Left ventricle myocardium inferior (tissue), 1 donor: ENCODE measurements at regions not wholly inside any gene's neighbourhood (a gene's known extent, or its start where the extent isn't known, plus 50 kb on each side); places are given as distances from the start of the nearest gene placed in this dataset.

Source experiments
- DNase-seq: peaks from one replicate; pipeline ENCODE4 v3.0.0-alpha.2; 2020
- H3K27ac ChIP-seq: fragments of 200-600 bp; replicated peaks from 2 replicates; pipeline ENCODE4 v1.8.0; 2021
- H3K27me3 ChIP-seq: fragments of 200-600 bp; 2 replicates; pipeline ENCODE4 v1.8.0; 2021; ENCODE audit warnings: low read depth
- H3K36me3 ChIP-seq: fragments of 200-600 bp; 2 replicates; pipeline ENCODE4 v1.8.0; 2021
- H3K4me1 ChIP-seq: fragments of 200-600 bp; 2 replicates; pipeline ENCODE4 v1.8.0; 2021
- H3K4me3 ChIP-seq: fragments of 200-600 bp; 2 replicates; pipeline ENCODE4 v1.8.0; 2021; ENCODE audit warnings: mild to moderate bottlenecking, moderate library complexity
- H3K9me3 ChIP-seq: fragments of 200-600 bp; replicated peaks from 2 replicates; pipeline ENCODE4 v1.8.0; 2021
- CTCF ChIP-seq: fragments of 200-600 bp; IDR thresholded peaks from 2 replicates; pipeline ENCODE4 v1.8.0; 2021; ENCODE audit warnings: antibody characterized with exemption, mild to moderate bottlenecking, borderline replicate concordance
- intact Hi-C: fragments of 100-400 bp; cut with micrococcal nuclease; formaldehyde crosslinking; loops from one replicate; pipeline ENCODE4 v1.11.0; 2022
- donor health status: DM: no; HTN: yes; CAD: no; lungs with severe emphysema.

- H3K4me1 ChIP-seq = no peaks in the 10 kb centered on the region
- no peak overlapping the region for H3K27ac ChIP-seq
- no peaks in the 10 kb centered on the region for H3K27me3 ChIP-seq
- H3K9me3 ChIP-seq = no peaks in the 10 kb centered on the region
- DNase-seq = no peak
- no peak for TF ChIP-seq CTCF
- intact Hi-C loops = no loop called here
- no peak overlapping the region for H3K4me3 ChIP-seq
- H3K36me3 ChIP-seq = no peaks in the 10 kb centered on the region
Observed at GRCh38 chr2:152822676-152823075, 104.3 kb downstream of the ARL6IP6 start.

- no peak overlapping the region for H3K27ac ChIP-seq
- H3K4me3 ChIP-seq = no peak overlapping the region
- H3K4me1 ChIP-seq = no peaks in the 10 kb centered on the region
- no peaks in the 10 kb centered on the region for H3K36me3 ChIP-seq
- H3K27me3 ChIP-seq = no peaks in the 10 kb centered on the region
- intact Hi-C loops = no loop called here
- DNase-seq = no peak
- no peaks in the 10 kb centered on the region for H3K9me3 ChIP-seq
- TF ChIP-seq CTCF = no peak
Observed at GRCh38 chr2:152820048-152820447, 101.6 kb downstream of the ARL6IP6 start.

DNA sequence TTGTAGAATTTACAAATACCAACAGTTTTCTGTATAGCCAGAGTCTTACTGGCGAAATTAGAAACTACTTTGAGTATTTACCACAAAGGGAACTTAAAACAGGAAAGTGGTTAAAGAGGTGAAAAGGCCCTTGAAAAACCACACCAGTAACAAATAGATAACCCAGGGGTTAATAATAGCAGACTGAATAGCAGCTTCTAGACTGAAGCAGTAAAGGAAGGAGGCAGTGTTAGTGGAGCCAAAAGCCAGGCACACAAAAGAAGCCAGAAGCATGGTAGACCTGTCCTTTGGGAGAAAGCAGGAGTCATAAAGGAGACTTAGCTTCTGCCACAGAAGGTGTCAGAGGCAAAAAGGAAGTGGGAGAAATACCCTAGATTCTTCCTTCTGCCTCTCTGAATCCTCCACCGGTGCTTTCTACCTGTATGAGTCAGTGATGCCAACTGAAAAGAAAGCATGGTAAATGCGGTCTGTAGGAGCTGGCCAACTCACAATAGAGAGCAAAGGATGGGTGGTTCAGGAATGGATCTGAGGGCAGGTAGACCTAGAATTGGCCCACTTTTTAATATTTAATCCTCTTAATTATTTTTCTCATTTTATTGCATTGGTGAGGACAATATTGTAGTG is 97.3 kb downstream of the ARL6IP6 start:
- Histone ChIP-seq H3K9me3 (peaks cover 28% of the 10 kb centered on the region), H3K27ac (no peak overlapping the region), H3K4me3 (no peak overlapping the region), H3K36me3 (no peaks in the 10 kb centered on the region), H3K4me1 (no peaks in the 10 kb centered on the region), H3K27me3 (no peaks in the 10 kb centered on the region)
- no peak for TF ChIP-seq CTCF
- DNase-seq = no peak
- intact Hi-C loops = no loop called here

GRCh38 chr2:152814475-152815030 is 96.1 kb downstream of the ARL6IP6 start:
- H3K27me3 ChIP-seq = no peaks in the 10 kb centered on the region
- no peak overlapping the region for H3K27ac ChIP-seq
- no peaks in the 10 kb centered on the region for H3K4me1 ChIP-seq
- intact Hi-C loops = no loop called here
- DNase-seq = no peak
- no peak overlapping the region for H3K4me3 ChIP-seq
- no peak for TF ChIP-seq CTCF
- H3K36me3 ChIP-seq = no peaks in the 10 kb centered on the region
- H3K9me3 ChIP-seq = peaks cover 28% of the 10 kb centered on the region

DNA sequence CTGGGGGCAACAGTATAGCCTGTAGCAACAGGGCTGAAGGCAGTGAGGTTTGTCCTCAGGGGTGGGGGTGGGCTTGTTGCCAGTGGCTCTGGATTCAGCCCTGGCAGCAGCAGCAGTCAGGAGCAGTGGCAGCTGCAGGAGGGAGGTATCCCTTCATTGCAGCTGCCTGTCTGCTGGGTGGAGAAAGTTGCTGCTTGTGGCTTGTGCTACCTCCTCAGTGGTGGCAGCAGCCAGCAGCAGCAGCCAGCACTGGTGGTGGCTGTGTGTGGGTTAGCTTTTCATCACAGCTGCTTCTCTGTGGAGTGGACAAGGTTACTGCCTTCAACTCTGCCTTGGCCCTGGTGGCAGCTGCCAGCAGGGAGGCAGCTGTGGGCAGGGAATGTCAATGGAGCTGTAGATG is 94.9 kb downstream of the ARL6IP6 start:
- H3K27ac ChIP-seq = no peak overlapping the region
- DNase-seq = no peak
- H3K9me3 ChIP-seq = peaks cover 28% of the 10 kb centered on the region
- intact Hi-C loops = no loop called here
- TF ChIP-seq CTCF = no peak
- no peak overlapping the region for H3K4me3 ChIP-seq
- H3K36me3 ChIP-seq = no peaks in the 10 kb centered on the region
- no peaks in the 10 kb centered on the region for H3K27me3 ChIP-seq
- no peaks in the 10 kb centered on the region for H3K4me1 ChIP-seq
